ENCODE measurements at regions not wholly inside any gene's neighbourhood (a gene's known extent, or its start where the extent isn't known, plus 50 kb on each side); places are given as distances from the start of the nearest gene placed in this dataset.
A peak's percentile ranks its signal among the peaks of the same experiment; 100 is the strongest.

DNA sequence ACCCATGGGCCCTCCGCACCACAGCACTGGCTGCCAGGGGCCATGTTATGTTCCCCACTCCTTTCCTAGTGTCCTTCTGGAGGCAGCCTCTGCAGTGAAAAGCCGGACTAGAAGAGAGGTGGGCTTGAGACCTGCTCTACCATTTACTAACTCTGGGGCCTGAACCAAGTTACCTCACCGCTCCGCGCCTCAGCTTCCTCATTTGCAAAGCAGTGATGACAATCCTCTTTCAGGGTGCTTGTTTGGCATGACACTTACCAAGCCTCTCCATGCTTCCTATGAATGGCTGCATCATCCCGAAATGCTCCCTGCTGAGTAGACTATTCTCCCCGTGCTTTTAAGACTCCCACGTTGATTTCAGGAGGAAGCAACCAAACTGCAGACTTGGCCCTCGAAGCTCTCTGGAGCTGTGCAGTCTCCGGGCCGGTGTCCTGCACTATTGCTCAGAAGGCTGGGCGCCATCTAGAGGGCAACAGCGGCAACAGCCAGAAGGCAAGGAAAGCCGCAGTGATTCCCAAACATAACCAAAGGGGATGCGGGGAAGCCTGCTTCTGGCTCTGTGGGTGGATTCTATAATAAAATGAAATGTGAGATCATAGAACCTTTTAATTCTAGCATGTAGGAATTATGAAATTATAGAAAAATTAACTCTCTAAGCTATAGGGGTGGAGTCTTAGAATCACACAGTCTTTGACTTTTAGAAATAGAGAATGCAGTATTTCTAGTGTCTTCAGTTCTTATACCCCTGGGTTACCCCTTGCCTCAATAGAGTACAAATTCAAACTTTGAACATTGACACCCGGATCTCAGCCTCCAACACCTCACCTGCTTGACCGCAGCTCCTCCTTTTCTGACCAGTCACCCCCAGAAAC is 599.8 kb upstream of the BRINP1 start:
- TF ChIP-seq, protein P1, sequence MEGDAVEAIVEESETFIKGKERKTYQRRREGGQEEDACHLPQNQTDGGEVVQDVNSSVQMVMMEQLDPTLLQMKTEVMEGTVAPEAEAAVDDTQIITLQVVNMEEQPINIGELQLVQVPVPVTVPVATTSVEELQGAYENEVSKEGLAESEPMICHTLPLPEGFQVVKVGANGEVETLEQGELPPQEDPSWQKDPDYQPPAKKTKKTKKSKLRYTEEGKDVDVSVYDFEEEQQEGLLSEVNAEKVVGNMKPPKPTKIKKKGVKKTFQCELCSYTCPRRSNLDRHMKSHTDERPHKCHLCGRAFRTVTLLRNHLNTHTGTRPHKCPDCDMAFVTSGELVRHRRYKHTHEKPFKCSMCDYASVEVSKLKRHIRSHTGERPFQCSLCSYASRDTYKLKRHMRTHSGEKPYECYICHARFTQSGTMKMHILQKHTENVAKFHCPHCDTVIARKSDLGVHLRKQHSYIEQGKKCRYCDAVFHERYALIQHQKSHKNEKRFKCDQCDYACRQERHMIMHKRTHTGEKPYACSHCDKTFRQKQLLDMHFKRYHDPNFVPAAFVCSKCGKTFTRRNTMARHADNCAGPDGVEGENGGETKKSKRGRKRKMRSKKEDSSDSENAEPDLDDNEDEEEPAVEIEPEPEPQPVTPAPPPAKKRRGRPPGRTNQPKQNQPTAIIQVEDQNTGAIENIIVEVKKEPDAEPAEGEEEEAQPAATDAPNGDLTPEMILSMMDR (IDR thresholded peaks at IDR 0.05): peak; percentile 85
- intact Hi-C loops (cut with DNase I): loop anchor here (2.0 to 10.0 kb wide), 2 partner anchors 376 to 412 kb away; no protein-coding TSS in a partner anchor
- Histone ChIP-seq H3K27ac (no peak overlapping the region), H3K4me1 (peaks cover 3% of the 10 kb centered on the region), H3K9me3 (no peaks in the 10 kb centered on the region), H3K4me3 (no peak overlapping the region), H3K27me3 (ENCODE audit: insufficient read depth in 3 of 3, low read length in 2 of 3) (no peaks in the 10 kb centered on the region), H3K36me3 (ENCODE audit: insufficient read depth in 1 of 2, low read depth in 1 of 2) (no peaks in the 10 kb centered on the region)
- ATAC-seq: peak; percentile 76 to 87 (median 86)
- 34 to 36% (median 35%) methylated on average over 17 of the region's 17 CpGs for WGBS, 3 donors
- peak; percentile 76 to 85 for DNase-seq

DNA sequence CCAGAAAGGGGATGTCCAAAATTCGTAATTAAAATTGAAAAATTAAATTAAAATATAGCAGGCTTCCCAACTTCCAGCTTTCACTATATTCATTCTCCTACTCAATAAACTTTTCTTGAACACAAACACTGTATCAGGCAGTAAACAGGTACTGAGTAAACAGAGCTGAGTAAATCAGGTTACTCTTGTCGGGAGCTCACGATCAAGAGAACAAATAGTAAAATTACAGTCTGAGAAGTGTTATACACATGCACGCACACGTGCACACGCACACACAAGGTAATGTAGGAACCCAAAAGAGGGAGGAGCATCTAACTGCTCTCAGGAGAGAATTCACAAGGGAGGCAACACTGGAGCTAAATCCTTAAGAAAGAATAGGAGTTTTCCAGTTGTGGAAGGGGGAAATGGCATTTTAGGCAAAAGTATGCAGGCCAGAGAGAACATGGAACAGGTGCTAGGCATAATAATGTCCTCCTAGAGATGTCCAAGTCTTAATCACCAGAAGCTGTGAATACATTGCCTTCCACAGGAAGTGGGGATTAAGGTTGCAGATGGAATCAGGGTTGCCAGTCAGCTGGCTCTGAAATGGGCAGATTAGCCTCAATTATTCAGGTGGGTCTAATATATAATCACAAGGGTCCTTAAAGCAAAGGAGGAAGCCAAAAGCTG is 598.8 kb upstream of the BRINP1 start:
- DNase-seq: no peak
- TF ChIP-seq, protein P1 (IDR thresholded peaks at IDR 0.05): no peak
- intact Hi-C loops (cut with DNase I): loop anchor here (2.0 to 10.0 kb wide), 2 partner anchors 377 to 411 kb away; no protein-coding TSS in a partner anchor
- no peak overlapping the region for H3K4me3 ChIP-seq
- no peaks in the 10 kb centered on the region for H3K9me3 ChIP-seq
- no peak for ATAC-seq
- no peak overlapping the region for H3K27ac ChIP-seq
- no peaks in the 10 kb centered on the region for H3K36me3 ChIP-seq (ENCODE audit: insufficient read depth in 1 of 2, low read depth in 1 of 2)
- peaks cover 7% of the 10 kb centered on the region for H3K4me1 ChIP-seq
- no peaks in the 10 kb centered on the region for H3K27me3 ChIP-seq (ENCODE audit: insufficient read depth in 3 of 3, low read length in 2 of 3)
- WGBS, 3 donors: 79 to 86% (median 83%) methylated on average over 6 of the region's 6 CpGs

DNA sequence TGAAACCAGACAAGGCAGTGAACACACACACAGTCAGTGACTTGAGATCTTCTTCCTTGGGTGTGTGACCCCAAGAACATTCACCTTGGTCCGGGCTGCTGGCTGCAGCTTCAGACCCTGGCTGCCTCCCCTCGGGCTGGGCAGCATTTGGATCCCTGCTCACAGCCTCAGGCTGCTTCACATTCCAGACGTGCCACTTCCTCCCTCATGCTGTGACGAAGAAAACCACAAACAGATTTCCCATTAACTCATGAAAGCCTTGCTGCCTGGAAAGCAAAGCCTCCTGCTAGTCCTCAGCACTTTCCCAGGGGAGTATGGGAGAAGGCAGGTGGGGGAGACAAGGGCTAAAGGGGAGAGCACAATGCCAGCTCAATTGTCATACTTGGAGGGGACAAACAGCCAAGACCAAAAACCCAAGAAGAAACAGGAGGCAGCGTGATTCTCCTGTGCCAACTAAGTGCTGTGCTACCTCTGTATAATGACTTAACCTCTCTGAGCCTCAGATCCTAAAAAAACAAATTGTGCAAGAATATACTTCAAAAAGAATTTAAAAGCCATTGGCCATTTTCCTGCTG is 594.6 kb upstream of the BRINP1 start:
- intact Hi-C loops (cut with DNase I): loop anchor here (5.0 to 10.0 kb wide), 2 partner anchors 381 to 513 kb away; no protein-coding TSS in a partner anchor
- no peak overlapping the region for H3K4me3 ChIP-seq
- DNase-seq (no peak), ATAC-seq (peak in 3 of 4 donors; percentile 45 to 54 (median 46))
- H3K9me3 ChIP-seq: no peaks in the 10 kb centered on the region
- H3K4me1 ChIP-seq: peaks cover 7% of the 10 kb centered on the region
- H3K36me3 ChIP-seq (ENCODE audit: insufficient read depth in 1 of 2, low read depth in 1 of 2): no peaks in the 10 kb centered on the region
- no peak overlapping the region for H3K27ac ChIP-seq
- TF ChIP-seq, protein P1 (IDR thresholded peaks at IDR 0.05): no peak
- 6 to 9% (median 8%) methylated on average over 5 of the region's 5 CpGs for WGBS, 3 donors
- H3K27me3 ChIP-seq (ENCODE audit: insufficient read depth in 3 of 3, low read length in 2 of 3): no peaks in the 10 kb centered on the region

DNA sequence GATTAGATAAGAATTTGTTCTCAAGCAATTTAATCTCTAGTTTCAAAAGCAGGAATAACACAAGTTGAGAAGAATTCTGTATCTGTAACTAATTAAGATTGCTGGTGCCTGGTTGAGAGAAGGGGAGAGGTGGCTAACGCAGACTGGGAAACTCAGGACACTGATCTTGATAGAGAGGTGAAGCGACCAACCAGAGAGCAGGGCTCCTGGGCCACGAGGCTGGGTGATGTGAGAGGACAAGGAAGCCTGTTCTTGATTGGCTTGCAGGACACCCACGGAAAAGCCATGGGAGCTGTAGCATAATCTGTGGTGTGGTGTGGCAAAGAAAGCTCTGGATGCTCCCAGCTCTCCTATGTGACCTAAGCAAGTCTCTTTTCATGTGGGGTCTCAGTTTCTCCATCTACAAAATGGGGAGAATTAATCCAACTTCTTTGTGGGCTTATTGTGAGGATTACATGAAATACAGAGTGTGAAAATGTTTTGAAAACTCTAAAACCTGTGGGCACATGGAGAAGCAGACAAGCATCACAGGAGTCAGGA is 594.1 kb upstream of the BRINP1 start:
- Histone ChIP-seq H3K27ac (no peak overlapping the region), H3K36me3 (ENCODE audit: insufficient read depth in 1 of 2, low read depth in 1 of 2) (no peaks in the 10 kb centered on the region), H3K9me3 (no peaks in the 10 kb centered on the region), H3K4me1 (peaks cover 7% of the 10 kb centered on the region), H3K27me3 (ENCODE audit: insufficient read depth in 3 of 3, low read length in 2 of 3) (no peaks in the 10 kb centered on the region), H3K4me3 (no peak overlapping the region)
- no peak for ATAC-seq
- intact Hi-C loops (cut with DNase I): loop anchor here (5.0 to 10.0 kb wide), 2 partner anchors 381 to 514 kb away; no protein-coding TSS in a partner anchor
- WGBS, 3 donors: 40 to 50% (median 49%) methylated on average over 4 of the region's 4 CpGs
- no peak for DNase-seq
- TF ChIP-seq, protein P1 (IDR thresholded peaks at IDR 0.05): no peak

Data from psoas muscle (tissue), 7 donors.